Mammary epithelial cell (primary cell): ENCODE measurements at regions not wholly inside any gene's neighbourhood (a gene's known extent, or its start where the extent isn't known, plus 50 kb on each side); places are given as distances from the start of the nearest gene placed in this dataset.

ENCODE experiments used
- EZH2 ChIP-seq: IDR thresholded peaks from 2 replicates; pipeline ENCODE4 v1.6.1; 2012; ENCODE audit warnings: low read length, inconsistent platforms, borderline replicate concordance
- TF ChIP-seq, protein P1 (sequence below), 2 donors: IDR thresholded peaks in 1 of 2; conservative IDR thresholded peaks in 1 of 2; 2 replicates each; pipeline ENCODE4 v1.5.1; 2011 to 2012; ENCODE audit warnings: inconsistent platforms in 2 of 2, low read length in 2 of 2, mild to moderate bottlenecking in 2 of 2, control low read depth in 1 of 2, low read depth in 1 of 2; ENCODE audit not compliant: insufficient read depth in 1 of 2; ENCODE audit errors: extremely low read depth in 1 of 2

DNA sequence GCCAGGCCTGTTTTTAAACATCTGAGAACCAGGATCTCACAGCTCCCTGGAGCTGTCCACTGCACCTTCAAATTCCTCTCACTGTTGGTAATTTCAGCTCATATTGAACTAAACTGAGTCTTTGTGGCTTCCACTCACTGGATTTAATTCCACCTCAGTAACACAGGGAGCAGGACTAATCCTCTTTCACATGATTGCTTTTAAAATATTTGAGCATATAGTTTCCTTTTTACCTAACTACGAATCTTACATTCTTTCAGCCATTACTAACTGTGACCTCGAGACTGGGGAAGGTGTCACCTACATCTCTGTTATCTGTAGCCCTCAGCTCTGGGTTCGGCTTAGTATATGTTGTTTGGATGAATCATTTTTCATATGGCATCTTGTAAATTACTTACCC lies 194.3 kb upstream of the C2CD4B start:
- TF ChIP-seq, protein P1, sequence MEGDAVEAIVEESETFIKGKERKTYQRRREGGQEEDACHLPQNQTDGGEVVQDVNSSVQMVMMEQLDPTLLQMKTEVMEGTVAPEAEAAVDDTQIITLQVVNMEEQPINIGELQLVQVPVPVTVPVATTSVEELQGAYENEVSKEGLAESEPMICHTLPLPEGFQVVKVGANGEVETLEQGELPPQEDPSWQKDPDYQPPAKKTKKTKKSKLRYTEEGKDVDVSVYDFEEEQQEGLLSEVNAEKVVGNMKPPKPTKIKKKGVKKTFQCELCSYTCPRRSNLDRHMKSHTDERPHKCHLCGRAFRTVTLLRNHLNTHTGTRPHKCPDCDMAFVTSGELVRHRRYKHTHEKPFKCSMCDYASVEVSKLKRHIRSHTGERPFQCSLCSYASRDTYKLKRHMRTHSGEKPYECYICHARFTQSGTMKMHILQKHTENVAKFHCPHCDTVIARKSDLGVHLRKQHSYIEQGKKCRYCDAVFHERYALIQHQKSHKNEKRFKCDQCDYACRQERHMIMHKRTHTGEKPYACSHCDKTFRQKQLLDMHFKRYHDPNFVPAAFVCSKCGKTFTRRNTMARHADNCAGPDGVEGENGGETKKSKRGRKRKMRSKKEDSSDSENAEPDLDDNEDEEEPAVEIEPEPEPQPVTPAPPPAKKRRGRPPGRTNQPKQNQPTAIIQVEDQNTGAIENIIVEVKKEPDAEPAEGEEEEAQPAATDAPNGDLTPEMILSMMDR (conservative IDR thresholded peaks at IDR 0.05 in 1 of 2, IDR thresholded peaks at IDR 0.05 in 1 of 2; ENCODE audit: extremely low read depth in 1 of 2, insufficient read depth in 1 of 2, low read depth in 1 of 2, low read length in 2 of 2): no peak
- no peak for TF ChIP-seq EZH2
